ENCODE measurements at regions not wholly inside any gene's neighbourhood (a gene's known extent, or its start where the extent isn't known, plus 50 kb on each side); places are given as distances from the start of the nearest gene placed in this dataset.

DNA sequence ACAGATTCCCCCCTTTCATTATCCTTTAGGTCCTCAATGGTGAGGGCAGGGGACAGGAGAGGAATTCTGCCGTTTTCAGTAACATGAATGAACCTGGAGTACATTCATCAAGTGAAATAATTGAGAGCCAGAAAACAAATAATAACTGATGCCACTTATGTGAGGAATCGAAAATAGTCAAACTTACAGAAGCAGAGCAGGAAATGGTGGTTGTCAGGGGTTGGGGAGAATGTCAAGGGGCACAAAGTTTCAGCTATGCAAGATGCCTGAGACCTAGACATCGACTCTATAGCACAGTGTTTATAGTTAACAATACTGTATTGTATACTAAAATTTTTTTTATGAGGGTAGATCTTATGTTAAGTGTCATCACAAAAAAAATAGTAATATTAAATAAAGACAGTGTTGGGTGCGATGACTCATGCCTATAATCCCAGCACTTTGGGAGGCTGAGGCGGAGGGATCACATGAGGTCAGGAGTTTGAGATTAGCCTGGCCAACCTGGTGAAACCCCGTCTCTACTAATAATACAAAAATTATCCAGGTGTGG is 1219.8 kb downstream of the GATA3 start:
- no peak for DNase-seq (ENCODE audit: low spot score)
- in situ Hi-C loops (cut with MboI; ENCODE audit: low sequenced_read_pairs, unreplicated experiment) = no loop called here
- TF ChIP-seq, protein P1, sequence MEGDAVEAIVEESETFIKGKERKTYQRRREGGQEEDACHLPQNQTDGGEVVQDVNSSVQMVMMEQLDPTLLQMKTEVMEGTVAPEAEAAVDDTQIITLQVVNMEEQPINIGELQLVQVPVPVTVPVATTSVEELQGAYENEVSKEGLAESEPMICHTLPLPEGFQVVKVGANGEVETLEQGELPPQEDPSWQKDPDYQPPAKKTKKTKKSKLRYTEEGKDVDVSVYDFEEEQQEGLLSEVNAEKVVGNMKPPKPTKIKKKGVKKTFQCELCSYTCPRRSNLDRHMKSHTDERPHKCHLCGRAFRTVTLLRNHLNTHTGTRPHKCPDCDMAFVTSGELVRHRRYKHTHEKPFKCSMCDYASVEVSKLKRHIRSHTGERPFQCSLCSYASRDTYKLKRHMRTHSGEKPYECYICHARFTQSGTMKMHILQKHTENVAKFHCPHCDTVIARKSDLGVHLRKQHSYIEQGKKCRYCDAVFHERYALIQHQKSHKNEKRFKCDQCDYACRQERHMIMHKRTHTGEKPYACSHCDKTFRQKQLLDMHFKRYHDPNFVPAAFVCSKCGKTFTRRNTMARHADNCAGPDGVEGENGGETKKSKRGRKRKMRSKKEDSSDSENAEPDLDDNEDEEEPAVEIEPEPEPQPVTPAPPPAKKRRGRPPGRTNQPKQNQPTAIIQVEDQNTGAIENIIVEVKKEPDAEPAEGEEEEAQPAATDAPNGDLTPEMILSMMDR (IDR thresholded peaks at IDR 0.05; ENCODE audit: borderline replicate concordance, control extremely low read depth, extremely low read depth, insufficient read depth, missing control alignments) = no peak

DNA sequence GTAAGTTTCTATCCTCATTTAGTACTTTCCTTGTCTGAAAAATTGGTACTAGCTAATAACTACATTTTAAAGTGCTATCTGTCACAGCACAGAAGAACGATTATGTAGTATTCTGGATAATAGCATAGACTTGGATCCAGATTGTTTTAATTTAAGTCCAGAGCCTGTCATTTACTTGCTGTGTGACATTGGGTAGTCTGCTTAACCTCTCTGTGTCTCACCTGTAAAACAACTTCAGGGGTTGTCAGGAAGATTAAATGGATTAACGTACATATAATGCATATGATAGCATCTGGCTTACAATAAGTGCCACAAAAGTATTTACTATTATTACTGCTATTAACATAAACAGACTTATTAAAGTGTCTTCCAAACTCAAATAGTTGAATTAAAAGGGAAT is 1221.4 kb downstream of the GATA3 start:
- in situ Hi-C loops (cut with MboI; ENCODE audit: low sequenced_read_pairs, unreplicated experiment) = loop anchor here (25.0 kb wide), 1 partner anchor 1739 kb away; no protein-coding TSS in a partner anchor

DNA sequence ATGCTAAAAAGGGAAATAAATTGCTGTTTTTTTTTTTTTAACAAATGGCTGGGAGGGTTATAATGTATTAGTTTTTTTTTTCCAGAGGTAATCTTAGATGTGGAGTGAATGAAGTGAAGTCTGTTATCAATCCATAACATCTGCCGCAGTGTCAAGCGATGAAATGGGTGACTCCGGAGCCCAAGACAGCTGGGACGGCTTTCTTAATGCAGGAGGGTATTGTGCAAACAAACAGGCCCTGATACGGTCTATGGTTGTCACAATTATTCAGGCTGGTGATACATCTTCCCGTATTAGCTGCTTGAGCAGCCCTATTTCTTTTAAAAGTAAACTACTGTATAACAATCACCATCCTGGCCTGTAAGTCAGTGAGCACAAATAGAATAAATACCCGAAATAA is 1231.2 kb downstream of the GATA3 start:
- TF ChIP-seq, protein P1 (IDR thresholded peaks at IDR 0.05; ENCODE audit: borderline replicate concordance, control extremely low read depth, extremely low read depth, insufficient read depth, missing control alignments) = no peak
- no peak for DNase-seq (ENCODE audit: low spot score)
- in situ Hi-C loops (cut with MboI; ENCODE audit: low sequenced_read_pairs, unreplicated experiment) = loop anchor here (25.0 kb wide), 1 partner anchor 1748 kb away; no protein-coding TSS in a partner anchor

More for the DNA sequence above, 1221.4 kb downstream of the GATA3 start:
- DNase-seq (ENCODE audit: low spot score) = no peak
- TF ChIP-seq, protein P1 (IDR thresholded peaks at IDR 0.05; ENCODE audit: borderline replicate concordance, control extremely low read depth, extremely low read depth, insufficient read depth, missing control alignments) = no peak

DNA sequence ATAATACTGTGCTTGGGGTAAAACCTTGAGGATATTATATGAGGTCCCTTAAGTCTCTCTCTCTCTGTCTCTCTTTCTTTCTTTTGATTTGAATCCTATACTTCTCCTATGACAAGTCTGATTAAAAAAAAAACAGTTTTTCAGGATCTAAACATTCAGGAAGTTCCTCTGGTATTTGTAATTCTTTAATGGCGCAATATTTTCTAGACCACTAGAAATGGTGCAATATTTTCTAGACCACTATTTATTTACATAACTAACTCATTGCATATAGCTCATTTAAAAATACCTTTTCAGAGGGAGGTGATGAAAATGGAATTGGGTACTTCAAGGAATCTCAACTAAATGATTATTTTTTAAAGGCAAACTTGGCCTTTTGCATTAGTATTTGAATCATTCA is 1235.3 kb downstream of the GATA3 start:
- TF ChIP-seq, protein P1 (IDR thresholded peaks at IDR 0.05; ENCODE audit: borderline replicate concordance, control extremely low read depth, extremely low read depth, insufficient read depth, missing control alignments) = no peak
- in situ Hi-C loops (cut with MboI; ENCODE audit: low sequenced_read_pairs, unreplicated experiment) = loop anchor here (25.0 kb wide), 1 partner anchor 1753 kb away; no protein-coding TSS in a partner anchor
- no peak for DNase-seq (ENCODE audit: low spot score)

- in situ Hi-C loops (cut with MboI; ENCODE audit: low sequenced_read_pairs, unreplicated experiment) = loop anchor here (25.0 kb wide), 1 partner anchor 1754 kb away; no protein-coding TSS in a partner anchor
- TF ChIP-seq, protein P1 (IDR thresholded peaks at IDR 0.05; ENCODE audit: borderline replicate concordance, control extremely low read depth, extremely low read depth, insufficient read depth, missing control alignments) = no peak
- DNase-seq (ENCODE audit: low spot score) = no peak
Measured at GRCh38 chr10:9291081-9291480, 1236.6 kb downstream of the GATA3 start.

- in situ Hi-C loops (cut with MboI; ENCODE audit: low sequenced_read_pairs, unreplicated experiment) = loop anchor here (25.0 kb wide), 1 partner anchor 1757 kb away; no protein-coding TSS in a partner anchor
- no peak for DNase-seq (ENCODE audit: low spot score)
- TF ChIP-seq, protein P1 (IDR thresholded peaks at IDR 0.05; ENCODE audit: borderline replicate concordance, control extremely low read depth, extremely low read depth, insufficient read depth, missing control alignments) = no peak
Measured at GRCh38 chr10:9294132-9294663, 1239.7 kb downstream of the GATA3 start.
